ENCODE measurements at regions not wholly inside any gene's neighbourhood (a gene's known extent, or its start where the extent isn't known, plus 50 kb on each side); places are given as distances from the start of the nearest gene placed in this dataset.

- FAIRE-seq (no peak), DNase-seq (ENCODE audit: insufficient read length, low spot score) (no peak)
- TF ChIP-seq POLR2AphosphoS5 (IDR thresholded peaks at IDR 0.05; ENCODE audit: low read depth, low read length) (no peak), TAF1 (IDR thresholded peaks at IDR 0.05; ENCODE audit: low read depth, low read length) (no peak), POLR2A (IDR thresholded peaks at IDR 0.05; ENCODE audit: low read depth, low read length) (no peak), SPI1 (IDR thresholded peaks at IDR 0.05; ENCODE audit: low read depth, low read length) (no peak), POU2F2 (IDR thresholded peaks at IDR 0.05; ENCODE audit: low read depth, low read length) (no peak), PAX5 (IDR thresholded peaks at IDR 0.05; ENCODE audit: insufficient read depth, low read length, severe bottlenecking) (no peak)
Measured at GRCh38 chr2:12930391-12930790, 213.7 kb downstream of the TRIB2 start.

GRCh38 chr2:12931186-12931844, 214.6 kb downstream of the TRIB2 start:
- DNase-seq (ENCODE audit: insufficient read length, low spot score) (peak; percentile 17), FAIRE-seq (peak; percentile 65)
- TF ChIP-seq POLR2AphosphoS5 (IDR thresholded peaks at IDR 0.05; ENCODE audit: low read depth, low read length) (no peak), PAX5 (IDR thresholded peaks at IDR 0.05; ENCODE audit: insufficient read depth, low read length, severe bottlenecking) (no peak)

GRCh38 chr2:12932192-12932591, 215.5 kb downstream of the TRIB2 start:
- FAIRE-seq (no peak), DNase-seq (ENCODE audit: insufficient read length, low spot score) (no peak)
- TF ChIP-seq POLR2A (IDR thresholded peaks at IDR 0.05; ENCODE audit: low read depth, low read length) (no peak), PAX5 (IDR thresholded peaks at IDR 0.05; ENCODE audit: insufficient read depth, low read length, severe bottlenecking) (no peak), SPI1 (IDR thresholded peaks at IDR 0.05; ENCODE audit: low read depth, low read length) (no peak), TAF1 (IDR thresholded peaks at IDR 0.05; ENCODE audit: low read depth, low read length) (no peak), POLR2AphosphoS5 (IDR thresholded peaks at IDR 0.05; ENCODE audit: low read depth, low read length) (no peak), POU2F2 (IDR thresholded peaks at IDR 0.05; ENCODE audit: low read depth, low read length) (no peak)

- DNase-seq (ENCODE audit: insufficient read length, low spot score) = no peak
- no peak for FAIRE-seq
- TF ChIP-seq TAF1 (IDR thresholded peaks at IDR 0.05; ENCODE audit: low read depth, low read length) (no peak), POU2F2 (IDR thresholded peaks at IDR 0.05; ENCODE audit: low read depth, low read length) (no peak), SPI1 (IDR thresholded peaks at IDR 0.05; ENCODE audit: low read depth, low read length) (no peak), POLR2AphosphoS5 (IDR thresholded peaks at IDR 0.05; ENCODE audit: low read depth, low read length) (no peak), PAX5 (IDR thresholded peaks at IDR 0.05; ENCODE audit: insufficient read depth, low read length, severe bottlenecking) (no peak), POLR2A (IDR thresholded peaks at IDR 0.05; ENCODE audit: low read depth, low read length) (no peak)
Measured at GRCh38 chr2:12934146-12934756, 217.5 kb downstream of the TRIB2 start.

GRCh38 chr2:12935222-12935621, 218.5 kb downstream of the TRIB2 start:
- FAIRE-seq (no peak), DNase-seq (ENCODE audit: insufficient read length, low spot score) (no peak)
- no peak for TF ChIP-seq POLR2AphosphoS5 (IDR thresholded peaks at IDR 0.05; ENCODE audit: low read depth, low read length)
- no peak for TF ChIP-seq PAX5 (IDR thresholded peaks at IDR 0.05; ENCODE audit: insufficient read depth, low read length, severe bottlenecking)
- TF ChIP-seq SPI1 (IDR thresholded peaks at IDR 0.05; ENCODE audit: low read depth, low read length) = no peak
- no peak for TF ChIP-seq POU2F2 (IDR thresholded peaks at IDR 0.05; ENCODE audit: low read depth, low read length)
- no peak for TF ChIP-seq POLR2A (IDR thresholded peaks at IDR 0.05; ENCODE audit: low read depth, low read length)
- no peak for TF ChIP-seq TAF1 (IDR thresholded peaks at IDR 0.05; ENCODE audit: low read depth, low read length)

GRCh38 chr2:12935796-12936195, 219.1 kb downstream of the TRIB2 start:
- FAIRE-seq (no peak), DNase-seq (ENCODE audit: insufficient read length, low spot score) (no peak)
- TF ChIP-seq POLR2A (IDR thresholded peaks at IDR 0.05; ENCODE audit: low read depth, low read length) (no peak), POLR2AphosphoS5 (IDR thresholded peaks at IDR 0.05; ENCODE audit: low read depth, low read length) (no peak), PAX5 (IDR thresholded peaks at IDR 0.05; ENCODE audit: insufficient read depth, low read length, severe bottlenecking) (no peak), POU2F2 (IDR thresholded peaks at IDR 0.05; ENCODE audit: low read depth, low read length) (no peak), TAF1 (IDR thresholded peaks at IDR 0.05; ENCODE audit: low read depth, low read length) (no peak), SPI1 (IDR thresholded peaks at IDR 0.05; ENCODE audit: low read depth, low read length) (no peak)

- FAIRE-seq (no peak), DNase-seq (ENCODE audit: insufficient read length, low spot score) (no peak)
- TF ChIP-seq POU2F2 (IDR thresholded peaks at IDR 0.05; ENCODE audit: low read depth, low read length) = no peak
- TF ChIP-seq TAF1 (IDR thresholded peaks at IDR 0.05; ENCODE audit: low read depth, low read length) = no peak
- no peak for TF ChIP-seq POLR2A (IDR thresholded peaks at IDR 0.05; ENCODE audit: low read depth, low read length)
- no peak for TF ChIP-seq SPI1 (IDR thresholded peaks at IDR 0.05; ENCODE audit: low read depth, low read length)
- no peak for TF ChIP-seq POLR2AphosphoS5 (IDR thresholded peaks at IDR 0.05; ENCODE audit: low read depth, low read length)
- TF ChIP-seq PAX5 (IDR thresholded peaks at IDR 0.05; ENCODE audit: insufficient read depth, low read length, severe bottlenecking) = no peak
Measured at GRCh38 chr2:12941203-12941602, 224.5 kb downstream of the TRIB2 start.

GRCh38 chr2:12948231-12948960, 231.7 kb downstream of the TRIB2 start:
- TF ChIP-seq POLR2A (IDR thresholded peaks at IDR 0.05; ENCODE audit: low read depth, low read length) (no peak), TAF1 (IDR thresholded peaks at IDR 0.05; ENCODE audit: low read depth, low read length) (no peak), POU2F2 (IDR thresholded peaks at IDR 0.05; ENCODE audit: low read depth, low read length) (no peak), POLR2AphosphoS5 (IDR thresholded peaks at IDR 0.05; ENCODE audit: low read depth, low read length) (no peak), SPI1 (IDR thresholded peaks at IDR 0.05; ENCODE audit: low read depth, low read length) (no peak), PAX5 (IDR thresholded peaks at IDR 0.05; ENCODE audit: insufficient read depth, low read length, severe bottlenecking) (no peak)
- DNase-seq (ENCODE audit: insufficient read length, low spot score) (no peak), FAIRE-seq (no peak)

GRCh38 chr2:12948961-12949353, 232.2 kb downstream of the TRIB2 start:
- peak; percentile 9 for FAIRE-seq
- DNase-seq (ENCODE audit: insufficient read length, low spot score) = peak; percentile 9
- TF ChIP-seq POLR2A (IDR thresholded peaks at IDR 0.05; ENCODE audit: low read depth, low read length) (no peak), POLR2AphosphoS5 (IDR thresholded peaks at IDR 0.05; ENCODE audit: low read depth, low read length) (no peak), PAX5 (IDR thresholded peaks at IDR 0.05; ENCODE audit: insufficient read depth, low read length, severe bottlenecking) (peak; percentile 28), SPI1 (IDR thresholded peaks at IDR 0.05; ENCODE audit: low read depth, low read length) (no peak)
